ENCODE measurements at regions not wholly inside any gene's neighbourhood (a gene's known extent, or its start where the extent isn't known, plus 50 kb on each side); places are given as distances from the start of the nearest gene placed in this dataset.
"Not testable (repeated sequence)": the region's sequence is repeated elsewhere in the genome, so short reads cannot be mapped to it uniquely, and the experiment has no call there.

DNA sequence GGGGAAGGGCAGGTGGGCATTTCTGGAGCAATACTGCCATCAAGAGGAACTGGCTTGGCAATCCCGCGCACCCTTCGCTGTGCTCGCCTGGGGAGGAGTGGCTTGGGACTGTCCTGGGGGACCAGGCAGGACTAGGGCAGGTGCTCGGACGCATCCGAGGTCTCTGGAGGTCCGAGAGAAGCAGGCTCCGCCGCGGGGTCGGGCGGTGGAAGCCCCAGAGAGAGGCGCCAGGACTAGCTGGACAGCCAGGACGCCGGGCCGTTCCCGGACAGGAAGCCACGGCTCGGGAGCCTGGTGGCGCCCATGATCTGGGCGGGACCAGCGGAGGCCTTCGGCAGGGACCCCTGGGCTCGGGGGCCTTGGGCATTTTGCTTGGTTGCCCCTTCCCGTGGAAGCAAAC is 174.3 kb downstream of the PLS3 start:
- TF ChIP-seq POLR2A, EP300, POLR2AphosphoS5 (IDR thresholded peaks at IDR 0.05): not testable (repeated sequence)
- TF ChIP-seq, protein P1, sequence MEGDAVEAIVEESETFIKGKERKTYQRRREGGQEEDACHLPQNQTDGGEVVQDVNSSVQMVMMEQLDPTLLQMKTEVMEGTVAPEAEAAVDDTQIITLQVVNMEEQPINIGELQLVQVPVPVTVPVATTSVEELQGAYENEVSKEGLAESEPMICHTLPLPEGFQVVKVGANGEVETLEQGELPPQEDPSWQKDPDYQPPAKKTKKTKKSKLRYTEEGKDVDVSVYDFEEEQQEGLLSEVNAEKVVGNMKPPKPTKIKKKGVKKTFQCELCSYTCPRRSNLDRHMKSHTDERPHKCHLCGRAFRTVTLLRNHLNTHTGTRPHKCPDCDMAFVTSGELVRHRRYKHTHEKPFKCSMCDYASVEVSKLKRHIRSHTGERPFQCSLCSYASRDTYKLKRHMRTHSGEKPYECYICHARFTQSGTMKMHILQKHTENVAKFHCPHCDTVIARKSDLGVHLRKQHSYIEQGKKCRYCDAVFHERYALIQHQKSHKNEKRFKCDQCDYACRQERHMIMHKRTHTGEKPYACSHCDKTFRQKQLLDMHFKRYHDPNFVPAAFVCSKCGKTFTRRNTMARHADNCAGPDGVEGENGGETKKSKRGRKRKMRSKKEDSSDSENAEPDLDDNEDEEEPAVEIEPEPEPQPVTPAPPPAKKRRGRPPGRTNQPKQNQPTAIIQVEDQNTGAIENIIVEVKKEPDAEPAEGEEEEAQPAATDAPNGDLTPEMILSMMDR (IDR thresholded peaks at IDR 0.05): not testable (repeated sequence)

All from suprapubic skin (tissue), 4 donors.